Neural progenitor cell (in vitro differentiated cells): ENCODE measurements at regions not wholly inside any gene's neighbourhood (a gene's known extent, or its start where the extent isn't known, plus 50 kb on each side); places are given as distances from the start of the nearest gene placed in this dataset.

Experiments used
- DNase-seq: peaks from one replicate; pipeline ENCODE4 v3.0.0-alpha.2; 2016; ENCODE audit warnings: low spot score
- H2AFZ ChIP-seq: fragments of 200-600 bp; sonication (generic); replicated peaks from 2 replicates; pipeline ENCODE4 v1.6.1; 2016; ENCODE audit warnings: antibody characterized with exemption
- H3F3A ChIP-seq: fragments of 200-600 bp; sonication (generic); 2 replicates; pipeline ENCODE4 v1.6.1; 2016; ENCODE audit warnings: antibody characterized with exemption, low read depth
- H3K27ac ChIP-seq: fragments of 200-600 bp; sonication (generic); 2 replicates; pipeline ENCODE4 v1.5.1; 2016; ENCODE audit warnings: mild to moderate bottlenecking
- H3K27me3 ChIP-seq: fragments of 200-600 bp; sonication (generic); 2 replicates; pipeline ENCODE4 v1.6.1; 2016; ENCODE audit warnings: mild to moderate bottlenecking, moderate library complexity
- H3K36me3 ChIP-seq: fragments of 200-600 bp; sonication (generic); 2 replicates; pipeline ENCODE4 v1.5.1; 2016
- H3K4me1 ChIP-seq: fragments of 200-600 bp; sonication (generic); 2 replicates; pipeline ENCODE4 v1.6.1; 2016; ENCODE audit warnings: mixed run types
- H3K4me2 ChIP-seq: fragments of 200-600 bp; sonication (generic); 2 replicates; pipeline ENCODE4 v1.6.1; 2016
- H3K4me3 ChIP-seq: fragments of 200-600 bp; sonication (generic); 2 replicates; pipeline ENCODE4 v1.5.1; 2016
- H3K79me2 ChIP-seq: fragments of 200-600 bp; sonication (generic); 2 replicates; pipeline ENCODE4 v1.6.1; 2016; ENCODE audit warnings: low read depth
- H3K9ac ChIP-seq: fragments of 200-600 bp; sonication (generic); 2 replicates; pipeline ENCODE4 v1.6.1; 2016
- H3K9me3 ChIP-seq: fragments of 200-600 bp; sonication (generic); 2 replicates; pipeline ENCODE4 v1.5.1; 2016; ENCODE audit warnings: low read depth
- H4K20me1 ChIP-seq: fragments of 200-600 bp; sonication (generic); 2 replicates; pipeline ENCODE4 v1.6.1; 2016; ENCODE audit warnings: low read depth
- H3K27ac Mint-ChIP-seq: 3 replicates; pipeline ENCODE4 v1.8.0; 2021; ENCODE audit warnings: mixed read lengths
- H3K27me3 Mint-ChIP-seq: 2 replicates; pipeline ENCODE4 v1.8.0; 2022; ENCODE audit warnings: low read depth, mild to moderate bottlenecking, inconsistent platforms, moderate library complexity, mixed read lengths; ENCODE audit not compliant: insufficient read depth
- H3K36me3 Mint-ChIP-seq: 3 replicates; pipeline ENCODE4 v1.8.0; 2021; ENCODE audit warnings: mixed read lengths
- H3K4me1 Mint-ChIP-seq: 3 replicates; pipeline ENCODE4 v1.8.0; 2021; ENCODE audit warnings: mixed read lengths
- H3K4me3 Mint-ChIP-seq: 3 replicates; pipeline ENCODE4 v1.8.0; 2021; ENCODE audit warnings: mild to moderate bottlenecking, moderate library complexity, mixed read lengths
- H3K9me3 Mint-ChIP-seq: 3 replicates; pipeline ENCODE4 v1.8.0; 2020; ENCODE audit warnings: mixed read lengths
- CTCF ChIP-seq: fragments of 200-600 bp; sonication (generic); IDR thresholded peaks from 2 replicates; pipeline ENCODE4 v1.5.1; 2017; ENCODE audit warnings: antibody characterized with exemption, mild to moderate bottlenecking
- EZH2 ChIP-seq: fragments of 200-600 bp; sonication (generic); IDR thresholded peaks from 2 replicates; pipeline ENCODE4 v1.6.1; 2017; ENCODE audit warnings: antibody characterized with exemption, mild to moderate bottlenecking, moderate library complexity
- EZH2phosphoT487 ChIP-seq: fragments of 200-600 bp; sonication (generic); IDR thresholded peaks from 2 replicates; pipeline ENCODE4 v1.6.1; 2017; ENCODE audit warnings: antibody characterized with exemption

GRCh38 chr22:27292542-27293299 lies 508.8 kb downstream of the MN1 start:
- TF ChIP-seq CTCF (no peak), EZH2phosphoT487 (no peak), EZH2 (no peak)
- H3K27me3 Mint-ChIP-seq, result peaks cover 18% of the 10 kb centered on the region

DNA sequence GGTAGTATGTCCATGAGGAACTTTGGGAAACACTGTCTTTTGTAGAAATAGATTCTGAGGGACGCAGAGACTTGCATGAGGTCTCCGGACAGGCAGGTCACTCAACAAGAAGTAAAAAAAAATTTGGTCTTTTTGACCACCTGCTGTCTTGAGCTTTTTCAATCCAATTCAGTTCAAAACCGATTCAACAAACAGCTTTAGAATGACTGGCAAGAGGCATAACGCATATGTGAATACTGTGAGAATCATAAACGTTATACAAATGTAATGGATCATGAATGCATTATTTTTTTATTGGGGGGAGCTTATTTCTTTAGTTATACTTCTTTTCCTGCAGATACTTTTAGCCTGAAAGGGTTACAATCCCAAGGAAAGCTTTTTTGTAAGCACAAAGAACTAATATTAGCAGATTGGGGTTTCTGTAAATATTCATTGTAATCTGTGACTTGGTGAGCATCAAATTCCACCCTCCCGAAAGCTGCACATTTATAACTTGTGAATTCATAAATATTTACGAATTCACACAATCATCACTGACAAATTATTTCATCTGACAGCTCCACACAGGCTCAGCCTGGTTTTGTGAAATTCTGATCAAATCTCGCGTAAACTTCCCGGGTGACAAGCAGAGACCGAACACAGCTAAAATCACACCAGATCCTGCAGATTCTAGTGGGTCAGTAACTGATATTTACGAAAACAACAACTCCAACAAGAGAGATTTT lies 507.7 kb downstream of the MN1 start:
- H3K9me3 ChIP-seq, result no peaks in the 10 kb centered on the region
- H3K36me3 Mint-ChIP-seq, result no peaks in the 10 kb centered on the region
- H3K27ac Mint-ChIP-seq, result peak overlapping the region; percentile 13
- TF ChIP-seq EZH2 (no peak), CTCF (no peak), EZH2phosphoT487 (no peak)
- H3K27me3 Mint-ChIP-seq, result peaks cover 18% of the 10 kb centered on the region
- H2AFZ ChIP-seq, result no peak overlapping the region
- H3F3A ChIP-seq, result no peaks in the 10 kb centered on the region
- no peaks in the 10 kb centered on the region for H3K36me3 ChIP-seq
- H3K4me1 ChIP-seq, result peaks cover 42% of the 10 kb centered on the region
- no peak overlapping the region for H3K4me2 ChIP-seq
- peaks cover 73% of the 10 kb centered on the region for H3K4me1 Mint-ChIP-seq
- H3K4me3 Mint-ChIP-seq, result no peak overlapping the region
- DNase-seq, result no peak
- H3K27me3 ChIP-seq, result peaks cover 6% of the 10 kb centered on the region
- no peak overlapping the region for H3K9ac ChIP-seq
- no peaks in the 10 kb centered on the region for H3K79me2 ChIP-seq
- no peaks in the 10 kb centered on the region for H4K20me1 ChIP-seq
- H3K9me3 Mint-ChIP-seq, result peaks cover 3% of the 10 kb centered on the region
- H3K27ac ChIP-seq, result no peak overlapping the region
- H3K4me3 ChIP-seq, result no peak overlapping the region

More at GRCh38 chr22:27292542-27293299, 508.8 kb downstream of the MN1 start:
- H3K27me3 ChIP-seq, result no peaks in the 10 kb centered on the region
- H3K36me3 ChIP-seq, result no peaks in the 10 kb centered on the region
- DNase-seq, result peak; percentile 46
- no peaks in the 10 kb centered on the region for H3K79me2 ChIP-seq
- no peaks in the 10 kb centered on the region for H4K20me1 ChIP-seq
- peaks cover 3% of the 10 kb centered on the region for H3K9me3 Mint-ChIP-seq
- H3K4me3 Mint-ChIP-seq, result no peak overlapping the region
- no peaks in the 10 kb centered on the region for H3F3A ChIP-seq
- peaks cover 35% of the 10 kb centered on the region for H3K4me1 ChIP-seq
- H3K4me1 Mint-ChIP-seq, result peaks cover 73% of the 10 kb centered on the region
- H3K27ac ChIP-seq, result no peak overlapping the region
- no peaks in the 10 kb centered on the region for H3K36me3 Mint-ChIP-seq
- H2AFZ ChIP-seq, result no peak overlapping the region
- no peak overlapping the region for H3K4me3 ChIP-seq
- no peak overlapping the region for H3K9ac ChIP-seq
- H3K27ac Mint-ChIP-seq, result peak overlapping the region; percentile 70
- H3K9me3 ChIP-seq, result no peaks in the 10 kb centered on the region
- no peak overlapping the region for H3K4me2 ChIP-seq

GRCh38 chr22:27295040-27295439 lies 506.5 kb downstream of the MN1 start:
- no peak for DNase-seq
- peaks cover 9% of the 10 kb centered on the region for H3K27me3 ChIP-seq
- H3K9me3 Mint-ChIP-seq, result peaks cover 3% of the 10 kb centered on the region
- H3K36me3 ChIP-seq, result no peaks in the 10 kb centered on the region
- no peak overlapping the region for H3K27ac ChIP-seq
- no peak overlapping the region for H3K9ac ChIP-seq
- no peak overlapping the region for H3K4me2 ChIP-seq
- H3K4me1 ChIP-seq, result peaks cover 43% of the 10 kb centered on the region
- H4K20me1 ChIP-seq, result no peaks in the 10 kb centered on the region
- peaks cover 78% of the 10 kb centered on the region for H3K4me1 Mint-ChIP-seq
- H3K27ac Mint-ChIP-seq, result peak overlapping the region; percentile 1
- peaks cover 18% of the 10 kb centered on the region for H3K27me3 Mint-ChIP-seq
- no peaks in the 10 kb centered on the region for H3F3A ChIP-seq
- no peak overlapping the region for H3K4me3 ChIP-seq
- no peaks in the 10 kb centered on the region for H3K9me3 ChIP-seq
- no peak for TF ChIP-seq EZH2phosphoT487
- TF ChIP-seq CTCF, result no peak
- no peak for TF ChIP-seq EZH2
- H3K4me3 Mint-ChIP-seq, result no peak overlapping the region
- H2AFZ ChIP-seq, result no peak overlapping the region
- no peaks in the 10 kb centered on the region for H3K79me2 ChIP-seq
- H3K36me3 Mint-ChIP-seq, result no peaks in the 10 kb centered on the region
